Brain microvascular endothelial cell (primary cell): ENCODE measurements at regions not wholly inside any gene's neighbourhood (a gene's known extent, or its start where the extent isn't known, plus 50 kb on each side); places are given as distances from the start of the nearest gene placed in this dataset.

Experiments
- DNase-seq: peaks from one replicate; pipeline ENCODE4 v3.0.0-alpha.2; 2020
- H3K27ac ChIP-seq: fragments of 250-450 bp; sonication (Bioruptor Pico); 2 replicates; pipeline ENCODE4 v1.5.1; 2020; ENCODE audit warnings: mild to moderate bottlenecking, moderate library complexity
- H3K27me3 ChIP-seq: fragments of 250-450 bp; sonication (Bioruptor Pico); replicated peaks from 2 replicates; pipeline ENCODE4 v1.5.1; 2020; ENCODE audit warnings: mild to moderate bottlenecking
- H3K36me3 ChIP-seq: fragments of 250-450 bp; sonication (Bioruptor Pico); replicated peaks from 2 replicates; pipeline ENCODE4 v1.5.1; 2020; ENCODE audit warnings: mild to moderate bottlenecking
- H3K4me3 ChIP-seq: 2 replicates; pipeline ENCODE4 v1.5.1; 2011; ENCODE audit warnings: low read depth, mild to moderate bottlenecking, control low read depth, low read length, moderate library complexity
- CTCF ChIP-seq: IDR thresholded peaks from 2 replicates; pipeline ENCODE4 v1.5.1; 2011; ENCODE audit warnings: low read depth, mild to moderate bottlenecking, moderate library complexity, low read length, control low read depth, inconsistent platforms; ENCODE audit errors: missing control alignments
- in situ Hi-C: cut with HindIII; loops from 2 replicates; pipeline ENCODE4 v1.10.0; 2017; ENCODE audit warnings: low sequenced_read_pairs, low pct_ligation_motif_present

DNA sequence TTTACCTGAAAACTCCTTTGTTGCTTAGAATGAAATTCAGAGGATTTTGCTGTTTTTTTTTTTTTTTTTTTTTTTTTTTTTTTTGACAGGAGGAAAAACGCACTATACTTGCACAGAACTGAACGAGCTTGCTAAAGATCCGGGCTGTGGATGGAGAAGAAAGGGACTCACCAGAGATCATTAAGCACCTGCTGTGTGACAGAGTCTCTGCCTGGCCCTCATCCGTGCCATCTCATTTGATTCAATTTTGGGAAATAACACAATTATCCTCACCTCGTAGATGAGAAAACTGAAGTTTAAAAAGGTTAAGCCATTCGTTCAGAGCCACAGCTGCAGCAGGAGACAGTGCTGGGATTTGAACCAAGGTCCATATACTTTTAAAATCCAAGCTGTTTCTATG, 775.4 kb upstream of the ID2 start:
- in situ Hi-C loops = no loop called here
- no peaks in the 10 kb centered on the region for H3K27me3 ChIP-seq
- DNase-seq = no peak
- H3K27ac ChIP-seq = no peak overlapping the region
- TF ChIP-seq CTCF = no peak
- H3K36me3 ChIP-seq = no peaks in the 10 kb centered on the region
- no peak overlapping the region for H3K4me3 ChIP-seq

DNA sequence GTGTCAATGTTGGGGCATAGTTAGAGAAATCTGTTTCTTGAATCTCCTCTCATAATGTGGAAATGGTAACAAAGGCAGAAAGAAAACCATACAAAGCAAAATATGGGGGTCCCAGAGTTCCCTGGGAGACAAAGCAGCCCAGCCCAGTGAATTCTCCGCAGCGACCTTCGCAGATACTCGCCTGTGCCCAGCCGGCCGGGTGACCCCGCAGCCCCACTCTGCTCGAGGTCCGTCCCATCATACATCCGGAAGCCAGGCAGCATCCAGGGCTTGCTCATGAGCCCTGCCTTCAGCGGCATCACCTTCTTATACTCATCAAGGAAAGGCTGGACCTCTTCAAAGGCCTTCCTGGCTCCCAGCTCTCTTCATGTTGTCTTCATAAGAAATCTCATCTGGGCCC, 774.8 kb upstream of the ID2 start:
- TF ChIP-seq CTCF = no peak
- Histone ChIP-seq H3K4me3 (no peak overlapping the region), H3K36me3 (no peaks in the 10 kb centered on the region), H3K27ac (no peak overlapping the region), H3K27me3 (no peaks in the 10 kb centered on the region)
- in situ Hi-C loops = no loop called here
- no peak for DNase-seq

- TF ChIP-seq CTCF = no peak
- H3K36me3 ChIP-seq = no peaks in the 10 kb centered on the region
- DNase-seq = no peak
- no peaks in the 10 kb centered on the region for H3K27me3 ChIP-seq
- H3K4me3 ChIP-seq = no peak overlapping the region
- in situ Hi-C loops = no loop called here
- H3K27ac ChIP-seq = no peak overlapping the region
These were observed 771.1 kb upstream of the ID2 start for GRCh38 chr2:7910752-7911151.

- no peaks in the 10 kb centered on the region for H3K27me3 ChIP-seq
- in situ Hi-C loops = no loop called here
- no peak overlapping the region for H3K4me3 ChIP-seq
- no peak overlapping the region for H3K27ac ChIP-seq
- no peaks in the 10 kb centered on the region for H3K36me3 ChIP-seq
- TF ChIP-seq CTCF = no peak
- DNase-seq = no peak
These were observed 770.7 kb upstream of the ID2 start for GRCh38 chr2:7911196-7911595.

DNA sequence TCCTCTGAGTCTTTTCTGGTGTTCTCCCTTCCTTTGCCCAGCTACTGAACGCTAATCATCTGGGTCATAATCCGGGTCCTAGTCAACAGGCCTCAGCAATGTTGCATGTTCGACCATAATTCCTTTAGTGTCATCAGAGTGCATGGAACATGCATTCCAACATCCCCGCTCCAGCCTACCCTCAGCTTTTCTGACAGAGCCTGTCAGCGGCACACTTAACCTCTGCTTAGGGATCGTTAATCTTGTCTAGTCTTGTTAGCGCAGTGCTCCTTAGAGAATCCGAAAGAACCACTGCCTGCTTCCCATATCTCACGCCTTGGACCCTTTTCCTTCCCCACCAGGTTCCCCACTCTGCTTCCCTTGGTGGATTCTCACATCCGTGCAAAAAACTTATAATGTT, 767.9 kb upstream of the ID2 start:
- TF ChIP-seq CTCF = no peak
- no peak for DNase-seq
- in situ Hi-C loops = no loop called here

DNA sequence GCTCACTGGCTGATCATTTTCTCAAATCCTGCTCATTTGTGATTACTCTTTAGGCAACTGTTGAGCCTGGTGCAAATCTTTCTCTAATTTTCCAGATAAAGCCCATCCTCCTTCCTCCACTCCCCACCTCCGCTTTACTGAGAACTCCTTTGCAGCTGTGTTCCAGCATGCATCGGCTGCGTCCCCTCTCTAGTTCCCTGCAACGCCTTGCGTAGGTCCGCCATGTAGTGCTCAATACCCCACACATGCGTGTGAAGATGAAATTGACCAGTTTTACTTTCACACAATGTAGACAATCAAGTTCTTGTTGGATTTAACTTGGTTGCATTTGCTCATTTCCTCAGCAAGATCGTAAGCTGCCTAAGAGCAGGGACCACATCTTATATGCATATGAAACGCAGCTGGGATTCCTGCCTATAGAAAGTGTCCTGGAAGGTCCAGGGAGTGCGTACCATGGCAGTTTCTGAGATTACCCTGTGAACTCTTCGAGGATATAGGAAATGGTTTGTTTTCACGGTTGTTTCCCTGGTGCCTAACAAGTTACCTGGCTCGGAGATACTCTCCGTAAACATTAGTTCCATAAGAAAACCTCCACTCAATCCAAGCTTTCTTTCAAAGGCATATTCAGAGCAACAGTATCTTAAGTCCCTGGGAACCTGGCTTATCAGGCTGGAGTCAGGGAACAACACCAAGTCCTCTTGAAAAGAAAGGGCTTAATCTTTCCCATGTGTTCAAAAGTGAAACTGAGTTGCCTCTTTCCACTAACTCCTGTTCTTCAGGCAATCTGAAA, 766.4 kb upstream of the ID2 start:
- no peak for TF ChIP-seq CTCF
- Histone ChIP-seq H3K27ac (no peak overlapping the region), H3K4me3 (no peak overlapping the region), H3K27me3 (no peaks in the 10 kb centered on the region), H3K36me3 (no peaks in the 10 kb centered on the region)
- in situ Hi-C loops = no loop called here
- no peak for DNase-seq

More for the DNA sequence above, 767.9 kb upstream of the ID2 start:
- H3K27ac ChIP-seq = no peak overlapping the region
- H3K27me3 ChIP-seq = no peaks in the 10 kb centered on the region
- no peak overlapping the region for H3K4me3 ChIP-seq
- H3K36me3 ChIP-seq = no peaks in the 10 kb centered on the region
